H1 (cell line): ENCODE measurements at regions not wholly inside any gene's neighbourhood (a gene's known extent, or its start where the extent isn't known, plus 50 kb on each side); places are given as distances from the start of the nearest gene placed in this dataset.

ENCODE experiments used
- CTCF ChIA-PET: fragments of 300-600 bp; sonication (Branson Sonifier 250); formaldehyde crosslinking; loops from one replicate; lab custom pipeline; 2021; ENCODE audit not compliant: partially characterized antibody; lab: Charles Lee
- POLR2A ChIA-PET: fragments of 300-600 bp; sonication (Branson Sonifier 250); formaldehyde crosslinking; loops from one replicate; lab custom pipeline; 2021; ENCODE audit warnings: inconsistent platforms; ENCODE audit not compliant: partially characterized antibody; lab: Charles Lee
- DNase-seq, 2 experiments: peaks; one replicate each; pipeline versions ENCODE4 v3.0.0 to v3.0.0-alpha.2; 2010 to 2022; ENCODE audit warnings: low spot score in 2 of 2, low read depth in 1 of 2, mixed read lengths in 1 of 2
- FAIRE-seq: peaks from 2 replicates; lab custom pipeline; 2011; peaks lifted over from hg19 to GRCh38; lab: Jason Lieb, UNC
- H2AFZ ChIP-seq: 2 replicates; pipeline ENCODE4 v1.8.1; 2012; ENCODE audit warnings: low read length, inconsistent platforms
- H2AK5ac ChIP-seq: 2 replicates; pipeline ENCODE4 v1.6.1; 2013; ENCODE audit warnings: low read depth, low read length
- H2BK120ac ChIP-seq: replicated peaks from 2 replicates; pipeline ENCODE3; 2013; ENCODE audit warnings: low read depth, low read length, inconsistent platforms
- H2BK12ac ChIP-seq: 2 replicates; pipeline ENCODE4 v1.6.1; 2013; ENCODE audit warnings: low read depth, low read length
- H2BK15ac ChIP-seq: 2 replicates; pipeline ENCODE4 v1.6.1; 2013; ENCODE audit warnings: low read length
- H2BK20ac ChIP-seq: 2 replicates; pipeline ENCODE4 v1.6.1; 2013; ENCODE audit warnings: low read length
- H2BK5ac ChIP-seq: 2 replicates; pipeline ENCODE4 v1.6.1; 2013; ENCODE audit warnings: low read depth, low read length
- H3K14ac ChIP-seq: 2 replicates; pipeline ENCODE4 v1.6.1; 2013; ENCODE audit warnings: inconsistent platforms; ENCODE audit not compliant: insufficient read length
- H3K18ac ChIP-seq: 2 replicates; pipeline ENCODE4 v1.6.1; 2013; ENCODE audit warnings: low read length; ENCODE audit errors: extremely low read depth
- H3K23ac ChIP-seq: 2 replicates; pipeline ENCODE4 v1.6.1; 2013; ENCODE audit warnings: inconsistent platforms; ENCODE audit not compliant: insufficient read length
- H3K23me2 ChIP-seq: 2 replicates; pipeline ENCODE4 v1.6.1; 2013; ENCODE audit warnings: low read depth, low read length
- H3K27ac ChIP-seq: 2 replicates; pipeline ENCODE4 v1.6.1; 2011; ENCODE audit warnings: low read depth, low read length, inconsistent platforms
- H3K27me3 ChIP-seq, 4 experiments: replicated peaks in 1 of 4; 1 replicate in 1 of 4; 2 replicates in 3 of 4; pipeline versions ENCODE4 v1.6.1 to v1.8.1; 2011 to 2013; ENCODE audit warnings: low read length in 3 of 4, mild to moderate bottlenecking in 3 of 4, inconsistent platforms in 2 of 4, mixed read lengths in 2 of 4, moderate library complexity in 1 of 4; ENCODE audit not compliant: control insufficient read depth in 3 of 4, insufficient read depth in 3 of 4; ENCODE audit errors: extremely low read depth in 1 of 4
- H3K36me3 ChIP-seq, 4 experiments: 2 replicates each; pipeline versions ENCODE4 v1.6.1 to v1.8.1; 2011 to 2013; ENCODE audit warnings: mild to moderate bottlenecking in 4 of 4, low read length in 3 of 4, moderate library complexity in 2 of 4, control low read depth in 1 of 4, inconsistent platforms in 1 of 4; ENCODE audit not compliant: insufficient read depth in 4 of 4, control insufficient read depth in 2 of 4
- H3K4ac ChIP-seq: replicated peaks from 2 replicates; pipeline ENCODE3; 2013; ENCODE audit warnings: low read length, low read depth, mixed read lengths, inconsistent platforms; ENCODE audit not compliant: insufficient read length
- H3K4me1 ChIP-seq, 4 experiments: replicated peaks in 1 of 4; 1 replicate in 1 of 4; 2 replicates in 3 of 4; pipeline versions ENCODE4 v1.6.1 to v1.8.1; 2011 to 2013; ENCODE audit warnings: low read length in 3 of 4, inconsistent platforms in 2 of 4, mixed read lengths in 1 of 4; ENCODE audit not compliant: insufficient read depth in 4 of 4, control insufficient read depth in 3 of 4
- H3K4me2 ChIP-seq, 2 experiments: 2 replicates each; pipeline versions ENCODE4 v1.6.1 to v1.8.1; 2011 to 2013; ENCODE audit warnings: low read depth in 2 of 2, low read length in 2 of 2, control low read depth in 1 of 2, inconsistent platforms in 1 of 2, mild to moderate bottlenecking in 1 of 2; ENCODE audit not compliant: insufficient read depth in 1 of 2
- H3K4me3 ChIP-seq, 4 experiments: fragments of 200-600, 300-600 bp in 1 of 4; sonication (generic), shearing (Covaris generic), sonication (Bioruptor Twin) in 1 of 4; 2 replicates each; pipeline versions ENCODE4 v1.5.1 to v1.8.1; 2011 to 2016; ENCODE audit warnings: low read length in 4 of 4, low read depth in 3 of 4, control low read depth in 2 of 4, inconsistent platforms in 2 of 4, mild to moderate bottlenecking in 2 of 4, mixed read lengths in 1 of 4, moderate library complexity in 1 of 4; ENCODE audit not compliant: insufficient read depth in 2 of 4; ENCODE audit errors: extremely low read depth in 1 of 4
- H3K56ac ChIP-seq: replicated peaks from 2 replicates; pipeline ENCODE3; 2013; ENCODE audit warnings: low read depth, mild to moderate bottlenecking, mixed read lengths, low read length, inconsistent platforms; ENCODE audit not compliant: insufficient read length
- H3K79me1 ChIP-seq: 2 replicates; pipeline ENCODE4 v1.6.1; 2013; ENCODE audit warnings: low read depth, low read length, control low read depth
- H3K79me2 ChIP-seq, 2 experiments: 2 replicates each; pipeline versions ENCODE4 v1.6.1 to v1.8.1; 2012 to 2013; ENCODE audit warnings: low read length in 2 of 2, mild to moderate bottlenecking in 2 of 2, inconsistent platforms in 1 of 2; ENCODE audit not compliant: insufficient read depth in 2 of 2, control insufficient read depth in 1 of 2
- H3K9ac ChIP-seq, 4 experiments: replicated peaks in 1 of 4; 1 replicate in 1 of 4; 2 replicates in 3 of 4; pipeline versions ENCODE4 v1.6.1 to v1.8.1; 2011 to 2013; ENCODE audit warnings: low read depth in 3 of 4, low read length in 3 of 4, control low read depth in 2 of 4, mild to moderate bottlenecking in 2 of 4, moderate library complexity in 2 of 4, inconsistent platforms in 1 of 4; ENCODE audit errors: extremely low read depth in 1 of 4
- H3K9me3 ChIP-seq, 2 experiments: 2 replicates each; pipeline versions ENCODE4 v1.6.1 to v1.8.1; 2012 to 2013; ENCODE audit warnings: mild to moderate bottlenecking in 2 of 2, moderate library complexity in 2 of 2, control low read depth in 1 of 2, inconsistent platforms in 1 of 2, low read depth in 1 of 2, low read length in 1 of 2, mixed read lengths in 1 of 2; ENCODE audit not compliant: insufficient read depth in 2 of 2
- H4K20me1 ChIP-seq, 2 experiments: replicated peaks in 1 of 2; 2 replicates each; pipeline versions ENCODE3 to v1.8.1; 2011 to 2013; ENCODE audit warnings: inconsistent platforms in 2 of 2, low read length in 2 of 2, mild to moderate bottlenecking in 1 of 2; ENCODE audit not compliant: insufficient read depth in 2 of 2, control insufficient read depth in 1 of 2
- H4K5ac ChIP-seq: 2 replicates; pipeline ENCODE4 v1.6.1; 2013; ENCODE audit warnings: low read length, low read depth, mixed read lengths, inconsistent platforms; ENCODE audit not compliant: insufficient read length
- H4K8ac ChIP-seq: 2 replicates; pipeline ENCODE4 v1.8.0; 2013; ENCODE audit warnings: mild to moderate bottlenecking, moderate library complexity, low read length, inconsistent platforms; ENCODE audit not compliant: insufficient read depth; ENCODE audit errors: extremely low read depth
- H4K91ac ChIP-seq: replicated peaks from 2 replicates; pipeline ENCODE3; 2013; ENCODE audit warnings: low read length, mixed read lengths, inconsistent platforms; ENCODE audit not compliant: insufficient read length
- CBX8 ChIP-seq: fragments of 300-800, 300-1000 bp; sonication (generic); IDR thresholded peaks from 2 replicates; pipeline ENCODE4 v1.7.1; 2016; ENCODE audit warnings: low read depth, low read length, borderline replicate concordance
- CTCF ChIP-seq, 3 experiments: IDR thresholded peaks; 1 replicate in 2 of 3; 2 replicates in 1 of 3; pipeline versions ENCODE4 v1.5.1 to v1.6.1; 2011; ENCODE audit warnings: low read length in 3 of 3, mild to moderate bottlenecking in 3 of 3, inconsistent platforms in 2 of 3, low read depth in 1 of 3, moderate library complexity in 1 of 3; ENCODE audit not compliant: insufficient read depth in 1 of 3; ENCODE audit errors: control extremely low read depth in 1 of 3
- KDM1A ChIP-seq: fragments of 200-600, 300-600 bp; sonication (generic); IDR thresholded peaks from 2 replicates; pipeline ENCODE4 v1.7.1; 2016; ENCODE audit warnings: mild to moderate bottlenecking, low read length, borderline replicate concordance
- USF2 ChIP-seq: IDR thresholded peaks from 2 replicates; pipeline ENCODE4 v1.6.1; 2011; ENCODE audit warnings: low read length, improper control_type of control experiment
- WGBS, 2 experiments: shearing (Covaris generic) in 1 of 2; methylation state at CpG; one replicate each; pipeline versions ENCODE4 v1.1.6 to v1.1.7; 2013 to 2015; ENCODE audit warnings: low lambda C conversion rate in 2 of 2, mixed read lengths in 2 of 2, inconsistent platforms in 1 of 2, low coverage in 1 of 2, missing lambda C conversion rate in 1 of 2; ENCODE audit not compliant: insufficient replicate concordance in 2 of 2, insufficient coverage in 1 of 2, insufficient read length in 1 of 2; ENCODE audit errors: extremely low coverage in 1 of 2, missing lambda C conversion rate in 1 of 2; 5-methylcytosine and 5-hydroxymethylcytosine counted together

- CTCF ChIA-PET = no interaction called here
- H3K9ac ChIP-seq = no peak overlapping the region
- H3K9me3 ChIP-seq = no peaks in the 10 kb centered on the region
- 97% methylated on average over 3 of the region's 3 CpGs; no CpG with 5 or more reads in 1 of the 2 experiments for WGBS, 2 experiments
- no peak overlapping the region for H3K27ac ChIP-seq
- no peak overlapping the region for H2BK5ac ChIP-seq
- H3K23ac ChIP-seq = no peak overlapping the region
- no peak overlapping the region for H3K4me2 ChIP-seq
- no peaks in the 10 kb centered on the region for H3K4me1 ChIP-seq
- no peak overlapping the region for H3K4ac ChIP-seq
- no peak overlapping the region for H3K18ac ChIP-seq
- no peak overlapping the region for H3K4me3 ChIP-seq
- no peak overlapping the region for H3K56ac ChIP-seq
- no peaks in the 10 kb centered on the region for H4K20me1 ChIP-seq
- H4K8ac ChIP-seq = no peak overlapping the region
- H2AK5ac ChIP-seq = no peak overlapping the region
- H3K36me3 ChIP-seq = no peaks in the 10 kb centered on the region
- DNase-seq (no peak), FAIRE-seq (no peak)
- no peaks in the 10 kb centered on the region for H3K27me3 ChIP-seq
- H3K23me2 ChIP-seq = no peaks in the 10 kb centered on the region
- H3K79me2 ChIP-seq = no peaks in the 10 kb centered on the region
- H3K79me1 ChIP-seq = no peaks in the 10 kb centered on the region
- POLR2A ChIA-PET = no interaction called here
- H3K14ac ChIP-seq = no peak overlapping the region
- H4K91ac ChIP-seq = no peak overlapping the region
- H2BK20ac ChIP-seq = no peak overlapping the region
- no peak overlapping the region for H2BK120ac ChIP-seq
- no peak overlapping the region for H2AFZ ChIP-seq
- no peak overlapping the region for H2BK12ac ChIP-seq
- no peak overlapping the region for H4K5ac ChIP-seq
- TF ChIP-seq CTCF (IDR thresholded peaks at IDR 0.05; ENCODE audit: control extremely low read depth in 1 of 3, insufficient read depth in 1 of 3, low read depth in 1 of 3, low read length in 3 of 3) (no peak), CBX8 (no peak), USF2 (no peak), KDM1A (no peak)
- H2BK15ac ChIP-seq = no peak overlapping the region
Observed at GRCh38 chr6:71730284-71730683, 156.1 kb upstream of the RIMS1 start.
